ENCODE measurements at regions not wholly inside any gene's neighbourhood (a gene's known extent, or its start where the extent isn't known, plus 50 kb on each side); places are given as distances from the start of the nearest gene placed in this dataset.

DNA sequence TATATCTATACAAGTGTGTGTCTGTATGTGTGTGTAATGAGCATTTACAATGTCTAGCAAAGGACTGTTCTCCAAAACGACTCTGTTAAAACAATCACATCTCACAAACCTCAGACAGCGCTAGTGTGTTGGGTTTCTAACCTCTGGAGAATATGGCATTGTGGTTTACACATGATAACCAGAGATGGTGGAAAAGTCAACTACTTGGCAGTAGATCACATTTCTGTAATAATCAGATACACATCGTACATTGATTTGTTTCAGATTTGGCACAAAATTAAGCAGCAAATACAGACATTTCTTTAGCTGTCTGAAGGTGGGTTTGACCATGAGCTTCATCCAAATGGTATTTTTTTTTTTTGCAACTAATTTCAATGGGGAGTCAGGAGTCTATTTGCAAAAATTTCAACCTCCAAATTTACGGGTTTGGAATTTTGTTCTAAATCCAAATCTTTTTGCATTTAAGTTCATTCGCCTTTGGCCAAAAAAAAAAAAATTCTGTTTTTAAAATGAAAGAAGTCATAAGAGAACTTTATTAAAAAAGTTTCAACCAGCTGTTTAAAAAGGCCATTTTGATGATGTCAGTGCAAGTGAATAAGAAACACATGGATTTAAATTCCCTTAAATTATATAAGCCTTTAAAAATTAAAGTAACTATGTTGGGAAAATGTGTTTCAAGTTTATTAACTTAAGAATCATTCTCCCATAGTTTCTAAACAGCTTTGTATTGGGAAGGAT is 127.8 kb downstream of the TMEM26 start:
- Histone ChIP-seq H4K20me1 (ENCODE audit: insufficient read depth, low read length) (no peaks in the 10 kb centered on the region), H3K4me1 (ENCODE audit: insufficient read depth, low read length) (peaks cover 28% of the 10 kb centered on the region), H3K9ac (ENCODE audit: low read depth, low read length) (no peak overlapping the region), H3K4me3 (ENCODE audit: low read depth in 1 of 2, low read length in 2 of 2) (no peak overlapping the region), H3K36me3 (ENCODE audit: insufficient read depth, low read length) (no peaks in the 10 kb centered on the region), H3K27ac (ENCODE audit: low read length) (no peak overlapping the region), H3K27me3 (ENCODE audit: insufficient read depth, low read length, poor library complexity) (no peaks in the 10 kb centered on the region), H3K9me3 (ENCODE audit: insufficient read depth, low read length, severe bottlenecking) (peaks cover 25% of the 10 kb centered on the region), H2AFZ (ENCODE audit: low read depth, low read length) (peak overlapping the region; percentile 53; the same call in 1 of the 2 replicates), H3K79me2 (ENCODE audit: insufficient read depth, low read length) (no peaks in the 10 kb centered on the region), H3K4me2 (ENCODE audit: insufficient read depth, low read length) (no peak overlapping the region)
- peak; percentile 90 for ATAC-seq (ENCODE audit: insufficient read depth, low read depth)
- DNase-seq = peak; percentile 36
- TF ChIP-seq EZH2 (IDR thresholded peaks at IDR 0.05; ENCODE audit: borderline replicate concordance, low read depth, low read length, severe bottlenecking) (no peak), CTCF (IDR thresholded peaks at IDR 0.05; ENCODE audit: borderline replicate concordance, extremely low read depth, low read length, poor library complexity, severe bottlenecking) (no peak)

DNA sequence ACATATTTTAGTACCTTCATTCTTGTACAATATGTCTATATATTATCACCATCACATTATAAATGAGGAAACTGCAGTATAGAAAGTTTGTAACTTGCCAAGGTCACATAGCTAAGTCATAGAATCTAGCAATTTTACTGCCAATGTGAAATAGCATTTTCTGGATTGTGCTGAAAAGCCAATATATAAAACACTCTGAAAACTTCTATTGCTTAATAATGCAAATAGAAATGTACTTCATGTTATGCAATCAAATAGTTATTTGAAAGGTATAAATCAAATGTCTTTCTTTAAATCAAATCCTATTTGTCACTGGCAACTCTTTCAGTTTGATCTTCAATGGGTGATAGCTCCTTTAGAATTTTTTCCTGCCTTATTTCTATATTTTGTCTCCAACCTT is 129.5 kb downstream of the TMEM26 start:
- H3K4me1 ChIP-seq (ENCODE audit: insufficient read depth, low read length) = peaks cover 28% of the 10 kb centered on the region

DNA sequence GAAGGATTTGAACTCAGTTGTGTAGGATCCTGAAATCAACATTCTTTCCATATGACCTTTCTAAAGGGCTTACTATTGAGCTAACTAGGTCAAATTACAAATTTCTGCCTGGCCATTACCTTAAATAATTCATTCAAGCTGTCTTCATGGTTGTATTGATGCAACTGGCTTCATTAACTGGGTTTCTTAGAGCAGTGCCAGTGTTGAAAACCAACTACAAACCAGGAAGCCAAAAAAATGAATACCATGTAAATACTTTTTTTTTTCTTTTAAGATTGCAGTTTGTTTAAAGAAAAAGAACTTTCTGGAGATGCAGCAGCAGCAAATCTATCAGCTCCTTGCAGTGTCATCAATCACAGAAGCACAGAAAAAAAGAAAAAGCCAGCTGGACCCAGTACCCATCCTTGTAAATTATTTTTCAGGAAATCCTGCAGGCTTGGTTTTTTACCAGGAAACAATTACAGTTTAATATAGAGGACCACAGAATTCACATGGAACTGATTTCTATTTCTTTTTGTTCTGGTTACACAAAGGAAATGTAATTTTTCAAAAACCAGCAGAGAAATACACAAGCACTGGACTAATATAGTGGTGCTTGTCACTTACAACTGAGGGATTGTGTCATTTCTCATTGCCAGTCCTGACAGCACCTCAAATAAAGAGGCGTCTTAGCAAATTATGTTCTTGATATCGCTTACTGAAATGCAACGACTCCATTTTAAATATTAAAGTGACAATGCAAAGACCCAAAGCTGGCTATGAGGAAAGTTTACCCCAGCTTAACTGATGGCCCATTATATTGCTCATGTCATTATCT is 131.9 kb downstream of the TMEM26 start:
- Histone ChIP-seq H3K4me2 (ENCODE audit: insufficient read depth, low read length) (no peak overlapping the region), H3K36me3 (ENCODE audit: insufficient read depth, low read length) (no peaks in the 10 kb centered on the region), H2AFZ (ENCODE audit: low read depth, low read length) (no peak overlapping the region), H3K27ac (ENCODE audit: low read length) (no peak overlapping the region), H3K27me3 (ENCODE audit: insufficient read depth, low read length, poor library complexity) (no peaks in the 10 kb centered on the region), H3K4me3 (ENCODE audit: low read depth in 1 of 2, low read length in 2 of 2) (no peak overlapping the region), H4K20me1 (ENCODE audit: insufficient read depth, low read length) (no peaks in the 10 kb centered on the region), H3K79me2 (ENCODE audit: insufficient read depth, low read length) (no peaks in the 10 kb centered on the region), H3K9me3 (ENCODE audit: insufficient read depth, low read length, severe bottlenecking) (no peaks in the 10 kb centered on the region), H3K4me1 (ENCODE audit: insufficient read depth, low read length) (peaks cover 28% of the 10 kb centered on the region), H3K9ac (ENCODE audit: low read depth, low read length) (no peak overlapping the region)
- ATAC-seq (ENCODE audit: insufficient read depth, low read depth) (no peak), DNase-seq (no peak)
- no peak for TF ChIP-seq EZH2 (IDR thresholded peaks at IDR 0.05; ENCODE audit: borderline replicate concordance, low read depth, low read length, severe bottlenecking)
- no peak for TF ChIP-seq CTCF (IDR thresholded peaks at IDR 0.05; ENCODE audit: borderline replicate concordance, extremely low read depth, low read length, poor library complexity, severe bottlenecking)

More for the DNA sequence above, 129.5 kb downstream of the TMEM26 start:
- Histone ChIP-seq H3K4me3 (ENCODE audit: low read depth in 1 of 2, low read length in 2 of 2) (no peak overlapping the region), H3K79me2 (ENCODE audit: insufficient read depth, low read length) (no peaks in the 10 kb centered on the region), H3K9me3 (ENCODE audit: insufficient read depth, low read length, severe bottlenecking) (peaks cover 8% of the 10 kb centered on the region), H3K36me3 (ENCODE audit: insufficient read depth, low read length) (no peaks in the 10 kb centered on the region), H3K9ac (ENCODE audit: low read depth, low read length) (no peak overlapping the region), H3K27ac (ENCODE audit: low read length) (no peak overlapping the region), H2AFZ (ENCODE audit: low read depth, low read length) (no peak overlapping the region), H3K4me2 (ENCODE audit: insufficient read depth, low read length) (no peak overlapping the region), H3K27me3 (ENCODE audit: insufficient read depth, low read length, poor library complexity) (no peaks in the 10 kb centered on the region), H4K20me1 (ENCODE audit: insufficient read depth, low read length) (no peaks in the 10 kb centered on the region)
- ATAC-seq (ENCODE audit: insufficient read depth, low read depth) (no peak), DNase-seq (no peak)
- TF ChIP-seq CTCF (IDR thresholded peaks at IDR 0.05; ENCODE audit: borderline replicate concordance, extremely low read depth, low read length, poor library complexity, severe bottlenecking) (no peak), EZH2 (IDR thresholded peaks at IDR 0.05; ENCODE audit: borderline replicate concordance, low read depth, low read length, severe bottlenecking) (no peak)
